GM12865 (cell line): ENCODE measurements at regions not wholly inside any gene's neighbourhood (a gene's known extent, or its start where the extent isn't known, plus 50 kb on each side); places are given as distances from the start of the nearest gene placed in this dataset.

Experiments used
- DNase-seq: peaks from one replicate; pipeline ENCODE4 v3.0.0; 2010; ENCODE audit warnings: low read depth
- H3K4me3 ChIP-seq: 2 replicates; pipeline ENCODE4 v1.5.1; 2011; ENCODE audit warnings: mild to moderate bottlenecking, low read depth, low read length, control low read depth
- CTCF ChIP-seq: IDR thresholded peaks from 2 replicates; pipeline ENCODE4 v1.5.1; 2011; ENCODE audit warnings: low read length, control low read depth, low read depth, inconsistent platforms; ENCODE audit not compliant: insufficient read depth; ENCODE audit errors: missing control alignments

- TF ChIP-seq CTCF, result no peak
- no peak overlapping the region for H3K4me3 ChIP-seq
- no peak for DNase-seq
Measured at GRCh38 chr2:82257796-82258555, 1953.4 kb upstream of the LRRTM1 start.

DNA sequence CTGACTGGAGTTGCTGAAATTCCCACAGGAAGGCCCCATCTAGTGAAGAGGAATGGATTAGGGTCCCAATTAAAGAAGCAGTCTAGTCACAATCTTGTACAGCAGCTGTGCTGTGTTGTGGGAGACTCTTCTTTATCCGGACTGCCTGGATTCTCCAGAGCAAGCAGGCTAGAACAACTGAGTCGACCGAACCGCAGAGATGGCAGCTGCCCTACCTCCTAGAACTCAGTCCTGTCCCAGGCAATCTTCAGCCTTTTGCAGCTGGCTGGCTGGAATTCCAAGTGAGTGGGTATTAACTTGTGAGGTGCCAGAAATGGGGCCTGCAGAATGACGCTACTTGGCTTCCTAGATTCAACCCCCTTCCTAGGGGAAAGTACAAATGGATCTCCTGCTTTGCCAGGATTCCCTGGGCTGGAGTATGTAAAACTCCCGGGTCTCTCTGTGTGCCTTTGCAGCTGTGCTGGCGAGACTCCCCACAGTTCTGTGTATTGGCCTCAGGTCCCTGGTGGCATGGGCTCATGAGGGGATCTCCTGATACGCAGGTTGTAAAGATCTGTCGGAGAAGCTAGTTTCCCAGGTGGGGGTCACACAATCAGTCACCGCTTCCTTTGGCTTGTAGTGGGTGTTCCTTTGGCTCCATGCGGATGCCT, 1952.6 kb upstream of the LRRTM1 start:
- no peak for DNase-seq

DNA sequence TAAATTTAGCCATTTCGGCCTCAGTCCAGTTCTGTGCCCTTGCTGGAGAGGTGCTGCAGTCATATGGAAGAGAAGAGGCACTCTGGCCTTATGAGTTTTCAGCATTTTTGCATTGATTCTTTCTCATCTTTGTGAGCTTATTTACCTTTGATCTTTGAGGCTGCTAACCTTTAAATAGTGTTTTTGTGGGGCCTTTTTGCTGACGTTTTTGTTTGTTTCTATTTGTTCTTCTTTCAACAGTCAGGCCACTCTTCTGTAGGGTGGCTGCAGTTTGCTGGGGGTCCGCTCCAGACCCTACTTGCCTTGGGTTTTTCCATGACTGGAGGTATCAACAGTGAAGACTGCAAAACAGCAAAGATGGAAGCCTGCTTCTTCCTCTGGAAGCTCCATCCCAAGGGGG, 1951.7 kb upstream of the LRRTM1 start:
- DNase-seq, result no peak
- H3K4me3 ChIP-seq, result no peak overlapping the region
- TF ChIP-seq CTCF, result no peak

More for the DNA sequence above, 1952.6 kb upstream of the LRRTM1 start:
- H3K4me3 ChIP-seq, result no peak overlapping the region
- no peak for TF ChIP-seq CTCF

GRCh38 chr2:82254728-82255127, 1950.2 kb upstream of the LRRTM1 start:
- H3K4me3 ChIP-seq, result no peak overlapping the region
- no peak for TF ChIP-seq CTCF
- DNase-seq, result no peak

- H3K4me3 ChIP-seq, result no peak overlapping the region
- DNase-seq, result no peak
- TF ChIP-seq CTCF, result no peak
Measured at GRCh38 chr2:82246220-82246775, 1941.7 kb upstream of the LRRTM1 start.

DNA sequence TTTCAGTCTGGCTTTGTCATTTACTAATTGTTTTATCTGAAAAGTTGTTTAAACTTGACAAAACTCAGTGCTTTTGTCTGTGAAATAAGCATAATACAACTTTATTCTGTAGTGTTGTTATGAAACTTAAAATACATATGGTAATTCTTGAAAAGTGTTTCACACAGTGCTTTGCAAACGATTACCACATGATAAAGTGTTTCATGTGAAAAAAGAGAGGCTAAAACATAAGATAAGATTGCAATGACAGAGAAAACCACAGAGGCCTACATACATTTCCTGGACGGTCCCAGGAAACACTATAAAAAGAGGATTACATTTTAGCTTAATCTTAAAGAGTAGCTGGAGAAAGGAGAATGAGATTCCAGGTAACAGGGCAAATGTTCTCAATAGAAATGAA, 1934.6 kb upstream of the LRRTM1 start:
- DNase-seq, result no peak
- H3K4me3 ChIP-seq, result no peak overlapping the region
- no peak for TF ChIP-seq CTCF
